Panc1 (cell line): ENCODE measurements at regions not wholly inside any gene's neighbourhood (a gene's known extent, or its start where the extent isn't known, plus 50 kb on each side); places are given as distances from the start of the nearest gene placed in this dataset.

Experiments
- ATAC-seq: fragments of 200-7000 bp; cut with Tn5 transposase; 2 replicates; pipeline ENCODE4 v1.9.1; 2020; ENCODE audit warnings: mild to moderate bottlenecking, moderate library complexity
- BruUV-seq: library from RNA; stranded (reverse); fragments of 400-500 nt; replicated peaks from 2 replicates; lab custom pipeline; 2021; lab: Mats Ljungman, UMichigan
- CTCF ChIA-PET: fragments of 300-600 bp; sonication (Branson Sonifier 250); formaldehyde crosslinking; loops from one replicate; lab custom pipeline; 2022; ENCODE audit warnings: antibody characterized with exemption; lab: Charles Lee
- POLR2A ChIA-PET: fragments of 300-600 bp; sonication (Branson Sonifier 250); formaldehyde crosslinking; loops from one replicate; lab custom pipeline; 2022; ENCODE audit warnings: antibody characterized with exemption; lab: Charles Lee
- DNase-seq: peaks from one replicate; pipeline ENCODE4 v3.0.0-alpha.2; 2010; ENCODE audit warnings: low read depth, low spot score
- H3K27ac ChIP-seq: 2 replicates; pipeline ENCODE4 v1.5.1; 2011; ENCODE audit warnings: mild to moderate bottlenecking, low read length, inconsistent platforms
- H3K27me3 ChIP-seq: fragments of 200-500 bp; sonication (Bioruptor generic); 2 replicates; pipeline ENCODE4 v1.6.0; 2014; ENCODE audit warnings: low read length, inconsistent platforms; ENCODE audit not compliant: control insufficient read depth, insufficient read depth
- H3K36me3 ChIP-seq: fragments of 200-500 bp; sonication (Bioruptor generic); 2 replicates; pipeline ENCODE4 v1.5.1; 2014; ENCODE audit warnings: inconsistent platforms, mild to moderate bottlenecking, low read length, moderate library complexity; ENCODE audit not compliant: control insufficient read depth, insufficient read depth
- H3K4me1 ChIP-seq: 2 replicates; pipeline ENCODE4 v1.5.1; 2011; ENCODE audit warnings: inconsistent platforms, mild to moderate bottlenecking, low read length, moderate library complexity; ENCODE audit not compliant: control insufficient read depth, insufficient read depth
- H3K4me3 ChIP-seq, 2 experiments: 2 replicates each; pipeline ENCODE4 v1.5.1; 2011 to 2012; ENCODE audit warnings: low read depth in 2 of 2, low read length in 2 of 2, mild to moderate bottlenecking in 2 of 2, inconsistent platforms in 1 of 2, moderate library complexity in 1 of 2
- H3K9me3 ChIP-seq: fragments of 200-500 bp; sonication (Bioruptor generic); 2 replicates; pipeline ENCODE4 v1.5.1; 2014; ENCODE audit warnings: low read depth, mild to moderate bottlenecking, inconsistent platforms, low read length, moderate library complexity; ENCODE audit not compliant: control insufficient read depth, insufficient read depth
- POLR2AphosphoS5 ChIP-seq: IDR thresholded peaks from 2 replicates; pipeline ENCODE4 v1.6.1; 2012; ENCODE audit warnings: mild to moderate bottlenecking, low read depth, low read length, moderate library complexity
- SIN3A ChIP-seq: IDR thresholded peaks from 2 replicates; pipeline ENCODE4 v1.6.1; 2012; ENCODE audit warnings: low read depth, mild to moderate bottlenecking, low read length, moderate library complexity, borderline replicate concordance; ENCODE audit not compliant: insufficient read depth
- TCF7L2 ChIP-seq: IDR thresholded peaks from 2 replicates; pipeline ENCODE4 v1.6.1; 2011; ENCODE audit warnings: mild to moderate bottlenecking, low read depth, low read length, inconsistent platforms
- in situ Hi-C: cut with HindIII; loops from 2 replicates; pipeline ENCODE4 v1.10.0; 2016; ENCODE audit warnings: low sequenced_read_pairs, low pct_unique_long_range_greater_than_20kb
- intact Hi-C: fragments of 100-400 bp; cut with micrococcal nuclease; formaldehyde crosslinking; loops from one replicate; pipeline ENCODE4 v1.10.0; 2022; ENCODE audit not compliant: unreplicated experiment
- TF ChIP-seq, protein P1 (sequence below), 2 experiments: IDR thresholded peaks; 2 replicates each; pipeline ENCODE4 v1.6.1; 2011 to 2012; ENCODE audit warnings: low read depth in 2 of 2, control low read depth in 1 of 2, low read length in 1 of 2, mild to moderate bottlenecking in 1 of 2, moderate library complexity in 1 of 2; ENCODE audit not compliant: insufficient read depth in 1 of 2
- TF ChIP-seq, protein P2 (sequence below): fragments of 450-650 bp; IDR thresholded peaks from 2 replicates; pipeline ENCODE4 v1.5.1; 2017; ENCODE audit warnings: mild to moderate bottlenecking

DNA sequence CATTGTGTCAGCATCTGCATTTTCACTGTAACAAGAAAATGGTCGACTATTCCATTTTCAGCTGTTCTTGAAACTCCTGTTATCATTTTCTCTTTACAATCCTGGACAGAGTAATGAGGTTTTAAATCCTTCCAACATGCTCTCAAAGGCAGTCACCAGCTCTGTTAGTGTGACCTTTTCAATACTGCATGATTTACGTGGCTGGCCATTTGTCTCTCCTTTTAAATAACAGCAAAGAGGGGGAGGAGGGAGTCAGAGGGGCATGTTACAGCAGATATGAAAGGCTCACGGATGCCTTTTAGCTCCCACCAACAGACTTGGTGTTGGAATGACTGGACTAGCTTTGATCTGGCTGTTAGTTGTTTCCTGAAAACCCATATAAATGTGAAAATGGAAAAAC is 1251.2 kb downstream of the AACS start:
- no peak overlapping the region for H3K27ac ChIP-seq
- no peaks in the 10 kb centered on the region for H3K36me3 ChIP-seq
- BruUV-seq: no TSS peak
- no peaks in the 10 kb centered on the region for H3K27me3 ChIP-seq
- H3K4me1 ChIP-seq: no peaks in the 10 kb centered on the region
- DNase-seq (no peak), ATAC-seq (no peak)
- ChIA-PET POLR2A (no interaction called here), CTCF (no interaction called here)
- no peak overlapping the region for H3K4me3 ChIP-seq
- in situ Hi-C loops (no loop called here), intact Hi-C loops (no loop called here)
- TF ChIP-seq SIN3A: no peak
- TF ChIP-seq, protein P1, sequence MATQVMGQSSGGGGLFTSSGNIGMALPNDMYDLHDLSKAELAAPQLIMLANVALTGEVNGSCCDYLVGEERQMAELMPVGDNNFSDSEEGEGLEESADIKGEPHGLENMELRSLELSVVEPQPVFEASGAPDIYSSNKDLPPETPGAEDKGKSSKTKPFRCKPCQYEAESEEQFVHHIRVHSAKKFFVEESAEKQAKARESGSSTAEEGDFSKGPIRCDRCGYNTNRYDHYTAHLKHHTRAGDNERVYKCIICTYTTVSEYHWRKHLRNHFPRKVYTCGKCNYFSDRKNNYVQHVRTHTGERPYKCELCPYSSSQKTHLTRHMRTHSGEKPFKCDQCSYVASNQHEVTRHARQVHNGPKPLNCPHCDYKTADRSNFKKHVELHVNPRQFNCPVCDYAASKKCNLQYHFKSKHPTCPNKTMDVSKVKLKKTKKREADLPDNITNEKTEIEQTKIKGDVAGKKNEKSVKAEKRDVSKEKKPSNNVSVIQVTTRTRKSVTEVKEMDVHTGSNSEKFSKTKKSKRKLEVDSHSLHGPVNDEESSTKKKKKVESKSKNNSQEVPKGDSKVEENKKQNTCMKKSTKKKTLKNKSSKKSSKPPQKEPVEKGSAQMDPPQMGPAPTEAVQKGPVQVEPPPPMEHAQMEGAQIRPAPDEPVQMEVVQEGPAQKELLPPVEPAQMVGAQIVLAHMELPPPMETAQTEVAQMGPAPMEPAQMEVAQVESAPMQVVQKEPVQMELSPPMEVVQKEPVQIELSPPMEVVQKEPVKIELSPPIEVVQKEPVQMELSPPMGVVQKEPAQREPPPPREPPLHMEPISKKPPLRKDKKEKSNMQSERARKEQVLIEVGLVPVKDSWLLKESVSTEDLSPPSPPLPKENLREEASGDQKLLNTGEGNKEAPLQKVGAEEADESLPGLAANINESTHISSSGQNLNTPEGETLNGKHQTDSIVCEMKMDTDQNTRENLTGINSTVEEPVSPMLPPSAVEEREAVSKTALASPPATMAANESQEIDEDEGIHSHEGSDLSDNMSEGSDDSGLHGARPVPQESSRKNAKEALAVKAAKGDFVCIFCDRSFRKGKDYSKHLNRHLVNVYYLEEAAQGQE (IDR thresholded peaks at IDR 0.05; ENCODE audit: insufficient read depth in 1 of 2, low read depth in 2 of 2, low read length in 1 of 2): no peak
- TF ChIP-seq, protein P2, sequence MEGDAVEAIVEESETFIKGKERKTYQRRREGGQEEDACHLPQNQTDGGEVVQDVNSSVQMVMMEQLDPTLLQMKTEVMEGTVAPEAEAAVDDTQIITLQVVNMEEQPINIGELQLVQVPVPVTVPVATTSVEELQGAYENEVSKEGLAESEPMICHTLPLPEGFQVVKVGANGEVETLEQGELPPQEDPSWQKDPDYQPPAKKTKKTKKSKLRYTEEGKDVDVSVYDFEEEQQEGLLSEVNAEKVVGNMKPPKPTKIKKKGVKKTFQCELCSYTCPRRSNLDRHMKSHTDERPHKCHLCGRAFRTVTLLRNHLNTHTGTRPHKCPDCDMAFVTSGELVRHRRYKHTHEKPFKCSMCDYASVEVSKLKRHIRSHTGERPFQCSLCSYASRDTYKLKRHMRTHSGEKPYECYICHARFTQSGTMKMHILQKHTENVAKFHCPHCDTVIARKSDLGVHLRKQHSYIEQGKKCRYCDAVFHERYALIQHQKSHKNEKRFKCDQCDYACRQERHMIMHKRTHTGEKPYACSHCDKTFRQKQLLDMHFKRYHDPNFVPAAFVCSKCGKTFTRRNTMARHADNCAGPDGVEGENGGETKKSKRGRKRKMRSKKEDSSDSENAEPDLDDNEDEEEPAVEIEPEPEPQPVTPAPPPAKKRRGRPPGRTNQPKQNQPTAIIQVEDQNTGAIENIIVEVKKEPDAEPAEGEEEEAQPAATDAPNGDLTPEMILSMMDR: no peak
- no peaks in the 10 kb centered on the region for H3K9me3 ChIP-seq

DNA sequence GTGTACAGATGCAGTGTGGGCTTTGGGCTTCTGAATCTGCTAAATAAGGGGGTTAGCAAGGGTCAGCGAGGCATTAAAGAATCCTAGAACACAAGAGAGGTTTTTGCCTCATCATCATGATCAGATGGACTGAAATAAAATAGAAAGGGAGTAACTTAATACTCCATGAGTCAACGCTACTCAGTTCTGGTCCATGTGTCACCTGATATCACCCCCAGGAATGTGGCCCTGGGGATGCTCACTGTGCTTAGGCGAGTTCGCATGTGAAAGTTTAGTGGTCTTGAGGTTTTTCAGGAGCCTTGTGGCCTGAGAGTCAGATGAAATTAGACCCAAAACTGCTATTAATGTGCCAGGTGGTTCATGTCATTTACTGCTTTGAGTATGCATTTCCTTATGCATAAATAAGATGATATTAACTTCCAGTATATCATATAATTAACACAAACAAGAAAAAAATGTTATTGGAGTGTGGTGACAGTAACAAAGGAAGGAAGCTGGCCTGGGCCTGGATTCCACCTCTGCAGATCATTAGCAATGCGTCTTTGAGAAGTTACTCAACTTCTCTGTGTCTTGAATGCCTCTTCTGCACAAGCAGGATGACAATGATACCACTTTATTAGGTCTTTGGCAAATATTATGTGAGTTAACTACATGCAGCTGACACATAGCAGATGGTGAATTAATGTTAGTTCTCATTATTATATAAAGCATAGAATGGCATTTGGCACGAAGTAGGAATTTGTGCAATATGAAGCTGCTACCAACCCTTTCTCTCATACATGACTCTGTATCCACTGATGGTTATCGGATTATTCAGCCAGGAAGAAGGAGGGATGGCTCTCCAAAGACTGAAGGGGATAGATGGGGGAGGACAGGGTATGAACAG is 1272.6 kb downstream of the AACS start:
- TF ChIP-seq, protein P2: no peak
- TF ChIP-seq POLR2AphosphoS5 (no peak), SIN3A (no peak), TCF7L2 (no peak)
- TF ChIP-seq, protein P1 (IDR thresholded peaks at IDR 0.05; ENCODE audit: insufficient read depth in 1 of 2, low read depth in 2 of 2, low read length in 1 of 2): no peak
- Histone ChIP-seq H3K36me3 (no peaks in the 10 kb centered on the region), H3K27me3 (no peaks in the 10 kb centered on the region), H3K4me3 (no peak overlapping the region), H3K27ac (no peak overlapping the region), H3K9me3 (no peaks in the 10 kb centered on the region), H3K4me1 (no peaks in the 10 kb centered on the region)
- POLR2A ChIA-PET: no interaction called here
- ATAC-seq: no peak
- CTCF ChIA-PET: no interaction called here
- in situ Hi-C loops: no loop called here
- BruUV-seq: no TSS peak
- no peak for DNase-seq
- intact Hi-C loops: no loop called here
